ENCODE measurements at regions not wholly inside any gene's neighbourhood (a gene's known extent, or its start where the extent isn't known, plus 50 kb on each side); places are given as distances from the start of the nearest gene placed in this dataset.

GRCh38 chr2:122433123-122433754 is 677.8 kb downstream of the TSN start:
- no TSS peak for BruUV-seq (replicated peaks)
- in situ Hi-C loops (cut with MboI), result no loop called here
- no peaks in the 10 kb centered on the region for H4K20me1 ChIP-seq (replicated peaks; ENCODE audit: control insufficient read depth, insufficient read depth, low read length)
- no peak overlapping the region for H3K9ac ChIP-seq (ENCODE audit: insufficient read depth in 1 of 2, low read depth in 2 of 2, low read length in 2 of 2)
- no peaks in the 10 kb centered on the region for H3K9me3 ChIP-seq (replicated peaks; ENCODE audit: control insufficient read depth, insufficient read depth, low read depth, low read length)
- WGBS (ENCODE audit: insufficient coverage, low coverage, missing lambda C conversion rate), result 0% methylated on average over 8 of the region's 8 CpGs
- H3K4me3 ChIP-seq, result no peak overlapping the region
- DNase-seq (ENCODE audit: extremely low read depth in 1 of 4, low spot score in 3 of 4), result no peak
- TF ChIP-seq RUNX1 (IDR thresholded peaks at IDR 0.05; ENCODE audit: low read depth) (no peak), CUX1 (CRISPR knock-in tag; IDR thresholded peaks at IDR 0.05) (no peak), STAT5A (IDR thresholded peaks at IDR 0.05; ENCODE audit: borderline replicate concordance, low read length) (no peak), ZNF75A (CRISPR knock-in tag; IDR thresholded peaks at IDR 0.05) (no peak), SIN3B (IDR thresholded peaks at IDR 0.05; ENCODE audit: low read depth) (no peak)
- intact Hi-C loops (cut with micrococcal nuclease), result no loop called here
- H3K79me2 ChIP-seq (ENCODE audit: control insufficient read depth, insufficient read depth, low read length), result no peaks in the 10 kb centered on the region
- H2AFZ ChIP-seq (ENCODE audit: low read depth, low read length), result no peak overlapping the region
- ATAC-seq, result no peak
- ChIA-PET POLR2A (no interaction called here), CTCF (ENCODE audit: low intra/inter-chr PET ratio) (no interaction called here)
- no peak overlapping the region for H3K27ac ChIP-seq (ENCODE audit: extremely low read depth, low read depth, low read length)
- no peak overlapping the region for H3K4me2 ChIP-seq (ENCODE audit: insufficient read depth, low read length)
- no peaks in the 10 kb centered on the region for H3K4me1 ChIP-seq (replicated peaks in 1 of 2; ENCODE audit: control insufficient read depth in 2 of 2, insufficient read depth in 2 of 2, low read length in 2 of 2)
- no peak for FAIRE-seq
- H3K27me3 ChIP-seq (ENCODE audit: control insufficient read depth in 2 of 2, insufficient read depth in 2 of 2, low read length in 2 of 2), result no peaks in the 10 kb centered on the region
- H3K36me3 ChIP-seq (ENCODE audit: control insufficient read depth, insufficient read depth, low read length), result no peaks in the 10 kb centered on the region
- H3K9me1 ChIP-seq (ENCODE audit: control insufficient read depth, insufficient read depth, low read length), result no peaks in the 10 kb centered on the region
